HEK293 (cell line): ENCODE measurements at regions not wholly inside any gene's neighbourhood (a gene's known extent, or its start where the extent isn't known, plus 50 kb on each side); places are given as distances from the start of the nearest gene placed in this dataset.

Source experiments
- CTCF ChIA-PET: fragments of 350-600 bp; formaldehyde crosslinking; extraction: SDS; loops from one replicate; lab custom pipeline; 2021; ENCODE audit warnings: antibody characterized with exemption; lab: Yijun Ruan, JAX
- POLR2A ChIA-PET: fragments of 300-600 bp; formaldehyde crosslinking; extraction: SDS; loops from one replicate; lab custom pipeline; 2020; ENCODE audit warnings: antibody characterized with exemption, inconsistent platforms; lab: Yijun Ruan, JAX
- H3K27ac ChIP-seq: fragments of 200-500 bp; sonication (Bioruptor generic); 2 replicates; pipeline ENCODE4 v1.5.1; 2014; ENCODE audit warnings: low read depth, low read length, control low read depth, inconsistent platforms; ENCODE audit errors: extremely low read depth
- H3K36me3 ChIP-seq, 2 experiments: fragments of 200-500 bp in 1 of 2; sonication (Bioruptor generic) in 1 of 2; 1 replicate in 1 of 2; 2 replicates in 1 of 2; pipeline ENCODE4 v1.5.1; 2014 to 2017; ENCODE audit warnings: inconsistent platforms in 2 of 2, low read length in 2 of 2; ENCODE audit not compliant: control insufficient read depth in 2 of 2, insufficient read depth in 1 of 2
- H3K4me1 ChIP-seq: fragments of 200-500 bp; sonication (Bioruptor generic); 2 replicates; pipeline ENCODE4 v1.5.1; 2014; ENCODE audit warnings: mild to moderate bottlenecking, low read length, inconsistent platforms; ENCODE audit not compliant: control insufficient read depth, insufficient read depth
- H3K4me3 ChIP-seq: 2 replicates; pipeline ENCODE4 v1.5.1; 2011; ENCODE audit warnings: low read depth, mild to moderate bottlenecking, control low read depth, low read length, moderate library complexity
- H3K9me3 ChIP-seq: fragments of 200-500 bp; sonication (Bioruptor generic); 2 replicates; pipeline ENCODE4 v1.5.1; 2014; ENCODE audit warnings: low read depth, low read length, inconsistent platforms; ENCODE audit not compliant: control insufficient read depth, insufficient read depth
- BCL11B ChIP-seq: fragments of 450-650 bp; formaldehyde crosslinking; IDR thresholded peaks from 2 replicates; pipeline ENCODE4 v1.5.1; 2016; ENCODE audit warnings: low read depth, missing biosample characterization, missing genetic modification characterization
- GFI1B ChIP-seq: fragments of 450-650 bp; formaldehyde crosslinking; IDR thresholded peaks from 2 replicates; pipeline ENCODE4 v1.5.1; 2016; ENCODE audit warnings: missing biosample characterization, missing genetic modification characterization
- SCRT2 ChIP-seq: fragments of 450-650 bp; formaldehyde crosslinking; IDR thresholded peaks from 2 replicates; pipeline ENCODE4 v1.5.1; 2016; ENCODE audit warnings: missing biosample characterization, missing genetic modification characterization
- SP3 ChIP-seq: fragments of 450-650 bp; formaldehyde crosslinking; IDR thresholded peaks from 2 replicates; pipeline ENCODE4 v1.5.1; 2016; ENCODE audit warnings: missing biosample characterization, missing genetic modification characterization
- ZBTB20 ChIP-seq: fragments of 450-650 bp; formaldehyde crosslinking; IDR thresholded peaks from 2 replicates; pipeline ENCODE4 v1.5.1; 2016; ENCODE audit warnings: missing biosample characterization, missing genetic modification characterization
- ZBTB21 ChIP-seq: fragments of 450-650 bp; formaldehyde crosslinking; IDR thresholded peaks from 2 replicates; pipeline ENCODE4 v1.5.1; 2017; ENCODE audit warnings: missing biosample characterization, missing genetic modification characterization
- ZBTB7A ChIP-seq: fragments of 450-650 bp; formaldehyde crosslinking; IDR thresholded peaks from 2 replicates; pipeline ENCODE4 v1.5.1; 2016; ENCODE audit warnings: low read depth, missing biosample characterization, missing genetic modification characterization
- ZFP37 ChIP-seq: fragments of 450-650 bp; formaldehyde crosslinking; IDR thresholded peaks from 2 replicates; pipeline ENCODE4 v1.5.1; 2016; ENCODE audit warnings: missing biosample characterization, missing genetic modification characterization
- ZFP41 ChIP-seq: fragments of 450-650 bp; formaldehyde crosslinking; IDR thresholded peaks from 2 replicates; pipeline ENCODE4 v1.5.1; 2016; ENCODE audit warnings: missing biosample characterization, missing genetic modification characterization, borderline replicate concordance
- ZNF211 ChIP-seq: fragments of 450-650 bp; formaldehyde crosslinking; IDR thresholded peaks from 2 replicates; pipeline ENCODE4 v1.5.1; 2016; ENCODE audit warnings: low read depth, missing biosample characterization, missing genetic modification characterization
- ZNF24 ChIP-seq: fragments of 450-650 bp; formaldehyde crosslinking; IDR thresholded peaks from 2 replicates; pipeline ENCODE4 v1.5.1; 2016; ENCODE audit warnings: missing biosample characterization, missing genetic modification characterization
- ZNF391 ChIP-seq: fragments of 450-650 bp; formaldehyde crosslinking; IDR thresholded peaks from 2 replicates; pipeline ENCODE4 v1.5.1; 2016; ENCODE audit warnings: low read depth, missing biosample characterization, missing genetic modification characterization, borderline replicate concordance
- ZNF561 ChIP-seq: fragments of 450-650 bp; IDR thresholded peaks from 2 replicates; pipeline ENCODE4 v1.5.1; 2018; ENCODE audit warnings: missing biosample characterization, missing genetic modification characterization, borderline replicate concordance
- ZNF571 ChIP-seq: fragments of 450-650 bp; formaldehyde crosslinking; IDR thresholded peaks from 2 replicates; pipeline ENCODE4 v1.5.0; 2017; ENCODE audit warnings: missing biosample characterization, missing genetic modification characterization
- ZNF658 ChIP-seq: fragments of 450-650 bp; formaldehyde crosslinking; IDR thresholded peaks from 2 replicates; pipeline ENCODE4; 2016; ENCODE audit warnings: missing biosample characterization, missing genetic modification characterization
- ZNF707 ChIP-seq: fragments of 450-650 bp; formaldehyde crosslinking; IDR thresholded peaks from 2 replicates; pipeline ENCODE4 v1.5.1; 2016; ENCODE audit warnings: missing biosample characterization, missing genetic modification characterization
- ZNF76 ChIP-seq: fragments of 450-650 bp; formaldehyde crosslinking; IDR thresholded peaks from 2 replicates; pipeline ENCODE4; 2016; ENCODE audit warnings: low read depth, missing biosample characterization, missing genetic modification characterization, borderline replicate concordance
- ZSCAN18 ChIP-seq: fragments of 450-650 bp; formaldehyde crosslinking; IDR thresholded peaks from 2 replicates; pipeline ENCODE4 v1.5.1; 2016; ENCODE audit warnings: missing biosample characterization, missing genetic modification characterization
- ZSCAN5A ChIP-seq: fragments of 450-650 bp; formaldehyde crosslinking; IDR thresholded peaks from 2 replicates; pipeline ENCODE4 v1.5.1; 2016; ENCODE audit warnings: missing biosample characterization, missing genetic modification characterization
- TF ChIP-seq, protein P1 (sequence below): fragments of 450-650 bp; formaldehyde crosslinking; IDR thresholded peaks from 2 replicates; pipeline ENCODE4 v1.5.0; 2017; ENCODE audit warnings: missing biosample characterization, missing genetic modification characterization, borderline replicate concordance
- TF ChIP-seq, protein P2 (sequence below): fragments of 450-650 bp; formaldehyde crosslinking; IDR thresholded peaks from 2 replicates; pipeline ENCODE4 v1.5.1; 2016; ENCODE audit warnings: missing biosample characterization, missing genetic modification characterization, borderline replicate concordance
- TF ChIP-seq, protein P3 (sequence below): fragments of 450-650 bp; formaldehyde crosslinking; IDR thresholded peaks from 2 replicates; pipeline ENCODE4 v1.5.1; 2017; ENCODE audit warnings: missing biosample characterization, missing genetic modification characterization

DNA sequence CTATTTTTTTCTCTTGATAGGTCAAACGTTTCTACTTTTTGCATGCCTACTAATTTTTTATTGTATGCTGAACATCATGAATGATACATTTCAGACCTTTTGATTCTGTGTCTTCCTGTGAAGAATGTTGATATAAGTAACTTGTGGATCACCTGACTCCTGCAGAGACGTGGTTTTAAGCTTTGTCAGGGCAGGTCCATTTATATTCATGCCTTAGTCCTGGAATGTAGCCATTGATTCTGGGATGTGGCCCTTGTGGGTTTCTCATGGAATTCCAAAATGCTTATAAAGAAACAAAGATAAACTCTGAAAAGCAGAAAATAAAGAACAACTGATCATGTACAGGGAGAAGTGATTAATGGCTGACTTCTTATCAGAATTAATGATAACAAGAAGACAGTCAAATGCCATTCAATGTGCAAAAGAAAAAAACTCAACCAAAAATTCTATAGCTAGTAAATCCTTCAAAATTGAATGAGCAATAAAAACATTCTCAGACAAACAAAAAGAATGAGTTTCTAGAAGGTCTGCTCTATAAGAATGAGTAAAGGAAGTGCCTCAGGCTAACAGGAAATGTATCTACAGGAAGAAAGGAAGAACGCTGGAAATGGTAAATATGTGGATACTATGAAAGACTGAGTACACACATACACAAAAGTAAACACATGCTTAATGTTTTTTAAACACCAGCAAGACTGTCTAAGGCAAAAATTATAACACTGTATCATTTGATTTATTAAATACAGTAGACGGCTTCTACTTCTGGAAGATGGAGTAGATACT is 284.8 kb upstream of the DIO3 start:
- Histone ChIP-seq H3K27ac (no peak overlapping the region), H3K4me3 (no peak overlapping the region)
- POLR2A ChIA-PET: no interaction called here
- TF ChIP-seq SCRT2 (tag by site-specific recombination): no peak
- TF ChIP-seq ZNF24 (tag by site-specific recombination): no peak
- TF ChIP-seq ZFP37 (tag by site-specific recombination): no peak
- TF ChIP-seq ZSCAN5A (tag by site-specific recombination): no peak
- no peak for TF ChIP-seq ZBTB20 (tag by site-specific recombination)
- TF ChIP-seq ZNF391 (tag by site-specific recombination): no peak
- TF ChIP-seq ZBTB21 (tag by site-specific recombination): no peak
- TF ChIP-seq, protein P1, sequence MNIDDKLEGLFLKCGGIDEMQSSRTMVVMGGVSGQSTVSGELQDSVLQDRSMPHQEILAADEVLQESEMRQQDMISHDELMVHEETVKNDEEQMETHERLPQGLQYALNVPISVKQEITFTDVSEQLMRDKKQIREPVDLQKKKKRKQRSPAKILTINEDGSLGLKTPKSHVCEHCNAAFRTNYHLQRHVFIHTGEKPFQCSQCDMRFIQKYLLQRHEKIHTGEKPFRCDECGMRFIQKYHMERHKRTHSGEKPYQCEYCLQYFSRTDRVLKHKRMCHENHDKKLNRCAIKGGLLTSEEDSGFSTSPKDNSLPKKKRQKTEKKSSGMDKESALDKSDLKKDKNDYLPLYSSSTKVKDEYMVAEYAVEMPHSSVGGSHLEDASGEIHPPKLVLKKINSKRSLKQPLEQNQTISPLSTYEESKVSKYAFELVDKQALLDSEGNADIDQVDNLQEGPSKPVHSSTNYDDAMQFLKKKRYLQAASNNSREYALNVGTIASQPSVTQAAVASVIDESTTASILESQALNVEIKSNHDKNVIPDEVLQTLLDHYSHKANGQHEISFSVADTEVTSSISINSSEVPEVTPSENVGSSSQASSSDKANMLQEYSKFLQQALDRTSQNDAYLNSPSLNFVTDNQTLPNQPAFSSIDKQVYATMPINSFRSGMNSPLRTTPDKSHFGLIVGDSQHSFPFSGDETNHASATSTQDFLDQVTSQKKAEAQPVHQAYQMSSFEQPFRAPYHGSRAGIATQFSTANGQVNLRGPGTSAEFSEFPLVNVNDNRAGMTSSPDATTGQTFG (tag by site-specific recombination): no peak
- no peak for TF ChIP-seq ZNF658 (tag by site-specific recombination)
- TF ChIP-seq SP3: no peak
- TF ChIP-seq ZNF707 (tag by site-specific recombination): no peak
- no peak for TF ChIP-seq GFI1B
- no peak for TF ChIP-seq ZNF561 (tag by site-specific recombination)
- no peak for TF ChIP-seq ZFP41 (tag by site-specific recombination)
- no peak for TF ChIP-seq ZNF211 (tag by site-specific recombination)
- TF ChIP-seq, all 188 proteins: peak for 0
- Histone ChIP-seq H3K9me3 (no peaks in the 10 kb centered on the region), H3K36me3 (no peaks in the 10 kb centered on the region), H3K4me1 (no peaks in the 10 kb centered on the region)
- CTCF ChIA-PET: no interaction called here

GRCh38 chr14:101282418-101282817 is 278.9 kb upstream of the DIO3 start:
- POLR2A ChIA-PET: no interaction called here
- Histone ChIP-seq H3K4me1 (no peaks in the 10 kb centered on the region), H3K36me3 (no peaks in the 10 kb centered on the region), H3K4me3 (no peak overlapping the region), H3K9me3 (no peaks in the 10 kb centered on the region), H3K27ac (no peak overlapping the region)
- TF ChIP-seq ZSCAN18 (tag by site-specific recombination) (no peak), BCL11B (no peak), ZNF571 (tag by site-specific recombination) (no peak), ZBTB7A (tag by site-specific recombination) (no peak), SP3 (no peak), ZNF76 (no peak)
- TF ChIP-seq, protein P2, sequence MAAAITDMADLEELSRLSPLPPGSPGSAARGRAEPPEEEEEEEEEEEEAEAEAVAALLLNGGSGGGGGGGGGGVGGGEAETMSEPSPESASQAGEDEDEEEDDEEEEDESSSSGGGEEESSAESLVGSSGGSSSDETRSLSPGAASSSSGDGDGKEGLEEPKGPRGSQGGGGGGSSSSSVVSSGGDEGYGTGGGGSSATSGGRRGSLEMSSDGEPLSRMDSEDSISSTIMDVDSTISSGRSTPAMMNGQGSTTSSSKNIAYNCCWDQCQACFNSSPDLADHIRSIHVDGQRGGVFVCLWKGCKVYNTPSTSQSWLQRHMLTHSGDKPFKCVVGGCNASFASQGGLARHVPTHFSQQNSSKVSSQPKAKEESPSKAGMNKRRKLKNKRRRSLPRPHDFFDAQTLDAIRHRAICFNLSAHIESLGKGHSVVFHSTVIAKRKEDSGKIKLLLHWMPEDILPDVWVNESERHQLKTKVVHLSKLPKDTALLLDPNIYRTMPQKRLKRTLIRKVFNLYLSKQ: no peak
- TF ChIP-seq, protein P3, sequence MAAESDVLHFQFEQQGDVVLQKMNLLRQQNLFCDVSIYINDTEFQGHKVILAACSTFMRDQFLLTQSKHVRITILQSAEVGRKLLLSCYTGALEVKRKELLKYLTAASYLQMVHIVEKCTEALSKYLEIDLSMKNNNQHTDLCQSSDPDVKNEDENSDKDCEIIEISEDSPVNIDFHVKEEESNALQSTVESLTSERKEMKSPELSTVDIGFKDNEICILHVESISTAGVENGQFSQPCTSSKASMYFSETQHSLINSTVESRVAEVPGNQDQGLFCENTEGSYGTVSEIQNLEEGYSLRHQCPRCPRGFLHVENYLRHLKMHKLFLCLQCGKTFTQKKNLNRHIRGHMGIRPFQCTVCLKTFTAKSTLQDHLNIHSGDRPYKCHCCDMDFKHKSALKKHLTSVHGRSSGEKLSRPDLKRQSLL (tag by site-specific recombination): no peak
- CTCF ChIA-PET: interaction anchor here (0.6 kb wide), 1 partner anchor 528 kb away, joined by 3 read pairs; no protein-coding TSS in a partner anchor
